BE2C (cell line): ENCODE measurements at regions not wholly inside any gene's neighbourhood (a gene's known extent, or its start where the extent isn't known, plus 50 kb on each side); places are given as distances from the start of the nearest gene placed in this dataset.

Experiments used
- DNase-seq: peaks from one replicate; pipeline ENCODE4 v3.0.0-alpha.2; 2020
- H3K27me3 ChIP-seq: fragments of 250-450 bp; sonication (Bioruptor Pico); 2 replicates; pipeline ENCODE4 v1.5.1; 2020; ENCODE audit warnings: mild to moderate bottlenecking
- H3K36me3 ChIP-seq: fragments of 250-450 bp; sonication (Bioruptor Pico); 2 replicates; pipeline ENCODE4 v1.5.1; 2020; ENCODE audit warnings: mild to moderate bottlenecking
- H3K4me1 ChIP-seq: fragments of 250-450 bp; sonication (Bioruptor Pico); 2 replicates; pipeline ENCODE4 v1.5.1; 2020
- H3K4me3 ChIP-seq: 2 replicates; pipeline ENCODE4 v1.5.1; 2011; ENCODE audit warnings: low read depth, low read length
- H3K9me3 ChIP-seq: fragments of 250-450 bp; sonication (Bioruptor Pico); 2 replicates; pipeline ENCODE4 v1.5.1; 2020
- CTCF ChIP-seq: IDR thresholded peaks from 2 replicates; pipeline ENCODE4 v1.5.1; 2012; ENCODE audit warnings: mild to moderate bottlenecking, low read depth, low read length

GRCh38 chr20:51310216-51310615, 232.3 kb downstream of the NFATC2 start:
- no peak for DNase-seq
- Histone ChIP-seq H3K4me3 (no peak overlapping the region), H3K27me3 (peaks cover 6% of the 10 kb centered on the region; the same call in 1 of the 2 replicates), H3K36me3 (no peaks in the 10 kb centered on the region), H3K9me3 (no peaks in the 10 kb centered on the region; the same call in 1 of the 2 replicates), H3K4me1 (no peaks in the 10 kb centered on the region)
- no peak for TF ChIP-seq CTCF

GRCh38 chr20:51309128-51309527, 233.4 kb downstream of the NFATC2 start:
- no peak for TF ChIP-seq CTCF
- H3K27me3 ChIP-seq: peaks cover 6% of the 10 kb centered on the region; the same call in 1 of the 2 replicates
- no peak for DNase-seq
- no peaks in the 10 kb centered on the region for H3K36me3 ChIP-seq
- H3K9me3 ChIP-seq: no peaks in the 10 kb centered on the region
- H3K4me3 ChIP-seq: no peak overlapping the region
- no peaks in the 10 kb centered on the region for H3K4me1 ChIP-seq

GRCh38 chr20:51306521-51307358, 235.8 kb downstream of the NFATC2 start:
- peak; percentile 86 for TF ChIP-seq CTCF
- H3K4me3 ChIP-seq: no peak overlapping the region
- H3K36me3 ChIP-seq: no peaks in the 10 kb centered on the region
- DNase-seq: peak; percentile 79
- H3K27me3 ChIP-seq: no peaks in the 10 kb centered on the region
- no peaks in the 10 kb centered on the region for H3K4me1 ChIP-seq
- H3K9me3 ChIP-seq: no peaks in the 10 kb centered on the region

- Histone ChIP-seq H3K4me1 (no peaks in the 10 kb centered on the region), H3K4me3 (no peak overlapping the region), H3K9me3 (no peaks in the 10 kb centered on the region), H3K27me3 (no peaks in the 10 kb centered on the region), H3K36me3 (no peaks in the 10 kb centered on the region)
- no peak for TF ChIP-seq CTCF
- DNase-seq: no peak
Measured at GRCh38 chr20:51306081-51306480, 236.4 kb downstream of the NFATC2 start.

GRCh38 chr20:51305316-51306052, 237.0 kb downstream of the NFATC2 start:
- Histone ChIP-seq H3K4me3 (no peak overlapping the region), H3K4me1 (no peaks in the 10 kb centered on the region), H3K36me3 (no peaks in the 10 kb centered on the region), H3K27me3 (no peaks in the 10 kb centered on the region), H3K9me3 (no peaks in the 10 kb centered on the region; the same call in 1 of the 2 replicates)
- TF ChIP-seq CTCF: no peak
- DNase-seq: no peak
